ENCODE measurements at regions not wholly inside any gene's neighbourhood (a gene's known extent, or its start where the extent isn't known, plus 50 kb on each side); places are given as distances from the start of the nearest gene placed in this dataset.
"Not testable (repeated sequence)": the region's sequence is repeated elsewhere in the genome, so short reads cannot be mapped to it uniquely, and the experiment has no call there.

GRCh38 chr6:4346659-4347333, 211.4 kb upstream of the ECI2 start:
- DNase-seq = no peak

GRCh38 chr6:4345543-4345942, 210.2 kb upstream of the ECI2 start:
- DNase-seq = no peak

DNA sequence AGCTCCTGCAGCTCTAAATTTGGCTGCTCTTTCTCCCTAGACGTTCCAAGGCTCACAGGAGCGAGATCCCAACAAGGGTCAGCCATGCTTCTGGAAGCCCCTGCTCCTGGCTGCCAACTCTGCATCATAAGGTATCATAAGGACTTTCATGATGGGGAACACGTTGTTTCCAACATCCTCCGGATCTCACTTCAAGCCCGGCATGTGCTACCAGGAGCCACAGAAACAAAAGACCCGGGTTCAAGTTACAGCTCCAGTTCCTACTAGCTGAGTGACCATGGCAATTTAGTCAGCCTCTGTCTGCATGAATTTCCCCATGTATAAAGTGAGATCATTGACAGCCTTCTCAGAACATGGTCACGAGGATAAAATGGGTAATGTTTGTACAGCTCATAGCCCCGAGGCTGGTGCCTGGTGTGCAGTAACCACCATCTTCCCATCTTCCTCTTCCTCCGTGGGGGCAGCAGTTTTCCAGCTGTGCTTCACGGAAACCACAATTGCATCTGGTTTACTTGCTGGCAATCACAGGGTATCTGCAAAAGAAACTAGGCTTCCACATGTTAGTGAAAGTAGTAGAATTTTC, 209.0 kb upstream of the ECI2 start:
- no peak for DNase-seq

- no peak for DNase-seq
These were observed 207.2 kb upstream of the ECI2 start for GRCh38 chr6:4342407-4343137.

- DNase-seq = no peak
These were observed 205.9 kb upstream of the ECI2 start for GRCh38 chr6:4341078-4341797.

GRCh38 chr6:4340544-4340943, 205.2 kb upstream of the ECI2 start:
- no peak for DNase-seq

DNA sequence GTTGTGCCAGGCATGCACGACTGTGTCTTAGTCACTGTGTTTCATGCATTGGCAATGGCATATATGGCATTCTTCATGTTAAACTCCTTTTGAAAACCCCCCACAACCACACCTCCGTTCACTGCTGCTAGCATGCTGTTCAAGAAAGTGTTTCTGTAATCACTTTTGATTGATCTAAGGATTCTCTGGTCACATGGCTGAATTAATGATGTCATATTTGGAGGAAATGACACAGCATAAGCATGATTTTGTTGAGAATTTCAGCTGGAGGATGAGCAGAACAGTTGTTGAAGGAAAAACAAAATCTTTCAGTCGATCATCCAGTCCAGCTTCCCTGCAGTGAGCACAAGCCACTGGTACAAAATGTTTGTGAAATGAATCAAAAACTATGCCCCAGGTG, 203.5 kb upstream of the ECI2 start:
- DNase-seq = no peak

DNA sequence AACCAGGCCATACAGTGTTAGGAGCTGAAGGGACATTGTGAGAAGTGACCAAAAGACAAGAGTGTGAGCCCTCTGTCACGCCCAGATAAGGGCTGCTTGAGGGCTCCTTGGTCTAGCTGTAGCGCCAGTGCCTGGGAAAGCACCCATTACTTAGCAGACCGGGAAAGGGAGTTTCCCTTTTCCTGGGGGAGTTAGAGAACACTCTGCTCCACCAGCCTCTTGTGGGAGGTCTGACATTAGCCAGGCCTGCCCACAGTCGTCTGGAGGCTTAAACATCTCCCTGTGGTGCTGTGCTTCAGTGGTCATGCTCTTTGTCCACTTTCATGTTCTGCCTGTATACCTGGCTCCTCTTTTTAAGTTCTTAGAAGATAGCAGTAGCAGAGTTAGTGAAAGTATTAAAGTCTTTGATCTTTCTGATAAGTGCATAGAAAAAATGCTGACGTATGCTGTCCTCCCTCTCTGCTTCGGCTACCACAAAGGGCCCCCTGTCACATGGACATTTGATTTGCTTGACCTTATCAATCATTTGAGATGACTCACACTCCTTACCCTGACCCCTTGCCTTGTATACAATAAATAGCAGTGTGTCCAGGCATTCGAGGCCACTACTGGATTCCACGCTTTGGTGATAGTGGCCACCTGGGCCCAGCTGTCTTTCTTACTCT, 201.5 kb upstream of the ECI2 start:
- no peak for DNase-seq

GRCh38 chr6:4336084-4336483, 200.7 kb upstream of the ECI2 start:
- no peak for DNase-seq

GRCh38 chr6:4334158-4334740, 198.9 kb upstream of the ECI2 start:
- DNase-seq = not testable (repeated sequence)

DNA sequence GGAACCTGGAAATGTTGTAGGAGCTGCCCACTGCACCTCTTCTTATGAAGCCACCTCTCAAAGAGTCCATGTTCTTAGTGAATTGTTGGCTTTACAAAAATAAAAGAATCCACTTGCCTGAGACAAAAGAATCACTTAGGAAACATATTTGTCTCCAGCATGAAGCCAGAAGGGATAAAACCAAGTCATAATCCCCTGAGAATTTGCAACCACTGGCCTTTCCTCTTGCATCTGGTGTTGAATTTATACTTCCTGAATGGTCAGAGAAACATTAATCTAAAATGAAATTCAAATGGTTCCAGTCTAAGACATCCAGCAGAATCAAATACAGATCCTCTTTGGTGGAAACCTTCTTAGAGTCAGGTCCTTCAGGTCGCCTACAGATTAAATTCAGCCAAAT, 192.5 kb upstream of the ECI2 start:
- no peak for DNase-seq

DNA sequence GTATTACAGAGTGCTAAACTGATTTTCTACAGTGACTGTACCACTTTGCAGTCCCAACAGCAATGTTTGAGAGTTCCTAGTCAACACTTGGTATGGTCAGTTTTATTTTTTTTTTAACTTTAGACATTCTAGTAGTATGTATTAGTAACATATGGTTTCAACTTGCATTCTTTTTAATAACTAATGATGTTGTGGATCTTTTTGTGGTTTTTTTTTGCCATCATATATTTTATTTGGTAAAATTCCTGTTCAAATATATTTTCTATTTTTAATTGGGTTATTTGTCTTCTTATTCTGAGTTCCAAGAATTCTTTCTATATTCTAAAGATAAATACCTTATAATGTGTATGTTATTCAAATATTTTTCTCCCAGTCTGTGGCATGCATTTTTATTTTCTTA, 189.4 kb upstream of the ECI2 start:
- DNase-seq = no peak

DNA sequence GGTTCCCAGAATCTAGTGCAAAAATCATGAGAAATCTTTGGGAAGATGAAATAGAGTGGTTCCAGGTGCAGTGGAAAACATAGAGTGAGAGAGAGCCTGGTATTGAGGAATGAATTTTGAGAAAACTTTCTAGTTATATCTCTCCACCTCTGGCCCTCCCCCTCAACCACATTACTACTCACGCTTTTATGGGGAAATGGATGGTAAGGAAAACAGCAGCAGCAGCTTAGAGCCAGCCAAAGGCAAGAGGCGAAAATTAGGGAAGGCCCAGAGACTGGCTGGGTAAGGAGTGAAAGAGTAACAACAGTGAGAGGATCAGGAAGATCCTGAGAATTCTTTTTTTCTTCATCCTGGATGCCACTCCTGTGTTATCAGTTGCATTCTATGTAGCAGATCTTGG, 187.9 kb upstream of the ECI2 start:
- DNase-seq = no peak

GRCh38 chr6:4322846-4323309, 187.5 kb upstream of the ECI2 start:
- DNase-seq = no peak

DNA sequence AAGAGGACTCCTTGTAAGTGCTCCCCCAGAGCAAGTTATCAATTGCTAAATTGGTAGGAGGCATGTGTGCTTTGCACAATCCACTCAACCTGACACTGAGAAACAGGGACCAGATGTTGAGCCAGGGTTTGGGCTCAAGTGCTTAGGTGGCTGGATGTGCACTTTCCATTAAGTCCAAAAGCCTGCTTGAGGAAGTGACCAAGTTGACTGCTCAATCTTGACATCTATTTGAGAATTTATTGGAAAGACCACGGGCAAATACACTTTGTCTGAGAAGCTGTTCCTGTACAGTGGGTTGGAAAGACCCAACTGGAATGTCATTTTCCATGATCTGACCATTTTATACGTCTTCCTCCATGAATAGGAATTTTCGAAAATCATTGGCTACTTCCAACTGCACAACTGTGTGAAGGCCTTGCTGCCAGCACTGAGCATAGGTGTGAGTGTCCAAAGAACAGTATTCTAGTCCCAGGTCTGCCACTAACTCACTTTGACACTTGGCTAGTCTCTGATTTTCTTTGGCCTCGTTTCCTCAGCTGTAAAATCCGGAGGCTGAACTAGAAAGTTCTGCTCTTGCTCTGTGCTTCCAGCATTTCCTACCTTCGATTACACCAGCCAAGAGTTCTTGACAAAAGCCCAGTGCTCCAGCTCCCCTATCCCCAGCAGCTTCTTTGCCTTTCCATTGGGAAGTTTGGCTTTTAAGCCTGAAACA, 186.9 kb upstream of the ECI2 start:
- DNase-seq = no peak

- no peak for DNase-seq
These were observed 185.5 kb upstream of the ECI2 start for GRCh38 chr6:4320860-4321259.

- no peak for DNase-seq
These were observed 184.8 kb upstream of the ECI2 start for GRCh38 chr6:4319981-4320683.

- no peak for DNase-seq
These were observed 182.9 kb upstream of the ECI2 start for GRCh38 chr6:4318321-4318720.

- no peak for DNase-seq
These were observed 181.6 kb upstream of the ECI2 start for GRCh38 chr6:4316867-4317400.

GRCh38 chr6:4314201-4314707, 178.9 kb upstream of the ECI2 start:
- no peak for DNase-seq

Measured in activated effector memory CD4-positive, alpha-beta T cell treated with anti-CD3 and anti-CD28 coated beads, Interleukin-2, amount 50 U/mL, for 16 hours (primary cell).